ENCODE measurements at regions not wholly inside any gene's neighbourhood (a gene's known extent, or its start where the extent isn't known, plus 50 kb on each side); places are given as distances from the start of the nearest gene placed in this dataset.

DNA sequence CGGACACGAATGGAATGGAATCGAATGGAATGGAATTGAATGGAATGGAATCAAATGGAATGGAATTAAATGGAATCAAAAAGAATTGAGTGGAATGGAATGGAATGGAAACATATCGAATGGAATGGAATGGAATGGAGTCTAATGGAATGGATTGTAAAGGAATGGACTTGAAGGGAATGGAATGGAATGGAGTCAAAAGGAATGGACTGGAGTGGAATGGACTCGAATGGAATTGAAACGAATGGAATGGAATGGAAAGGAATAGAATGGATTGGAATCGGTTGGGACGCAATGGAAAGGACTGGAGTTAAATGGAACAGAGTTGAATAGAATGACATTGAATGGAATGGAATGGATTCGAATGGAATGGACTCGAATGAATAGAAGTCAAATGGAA lies 486.9 kb upstream of the WSB1 start:
- CTCF ChIA-PET = no interaction called here
- DNase-seq = no peak
- Mint-ChIP-seq H3K36me3 (no peaks in the 10 kb centered on the region), H3K4me1 (no peaks in the 10 kb centered on the region), H3K9me3 (peaks cover 3% of the 10 kb centered on the region), H3K4me3 (no peak overlapping the region), H3K27ac (no peak overlapping the region), H3K27me3 (no peaks in the 10 kb centered on the region)

DNA sequence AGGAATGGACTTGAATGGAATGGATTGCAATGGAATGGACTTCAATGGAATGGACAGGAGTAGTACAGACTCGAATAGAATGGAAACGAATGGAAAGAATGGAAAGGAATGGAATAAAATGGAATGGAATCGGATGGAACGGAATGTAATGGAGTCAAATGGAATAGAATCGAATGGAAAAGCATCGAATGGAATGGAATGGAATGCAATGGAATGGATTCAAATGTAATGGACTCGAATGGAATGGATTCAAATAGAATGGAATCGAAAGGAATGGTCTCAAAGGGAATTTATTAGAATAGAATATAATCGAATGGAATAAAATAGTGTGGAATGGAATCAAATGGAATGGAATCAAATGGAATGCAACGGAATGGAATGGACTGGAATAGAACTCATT lies 484.9 kb upstream of the WSB1 start:
- no peaks in the 10 kb centered on the region for H3K4me1 Mint-ChIP-seq
- no peaks in the 10 kb centered on the region for H3K27me3 Mint-ChIP-seq
- peaks cover 3% of the 10 kb centered on the region for H3K9me3 Mint-ChIP-seq
- DNase-seq = no peak
- H3K36me3 Mint-ChIP-seq = no peaks in the 10 kb centered on the region
- H3K4me3 Mint-ChIP-seq = no peak overlapping the region
- CTCF ChIA-PET = no interaction called here
- no peak overlapping the region for H3K27ac Mint-ChIP-seq

DNA sequence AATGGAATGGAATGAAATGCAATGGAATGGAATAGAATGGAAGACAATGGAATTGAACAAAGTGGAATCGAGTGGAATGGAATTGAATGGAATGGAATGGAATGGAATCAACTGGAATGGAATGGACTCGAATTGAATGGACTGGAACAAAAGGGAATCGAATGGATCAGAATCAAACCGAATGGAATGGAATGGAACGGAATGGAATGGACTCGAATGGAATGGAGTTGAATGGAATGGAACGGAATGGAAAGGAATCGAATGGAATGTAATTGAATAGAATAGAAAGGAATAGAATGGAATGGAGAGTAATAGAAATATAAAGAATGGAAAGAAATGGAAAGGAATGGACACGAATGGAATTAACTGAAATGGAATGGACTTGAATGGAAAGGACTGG lies 475.2 kb upstream of the WSB1 start:
- Mint-ChIP-seq H3K27ac (no peak overlapping the region), H3K4me3 (no peak overlapping the region), H3K9me3 (no peaks in the 10 kb centered on the region), H3K36me3 (no peaks in the 10 kb centered on the region), H3K4me1 (no peaks in the 10 kb centered on the region), H3K27me3 (no peaks in the 10 kb centered on the region)
- CTCF ChIA-PET = no interaction called here
- no peak for DNase-seq
